ENCODE measurements at regions not wholly inside any gene's neighbourhood (a gene's known extent, or its start where the extent isn't known, plus 50 kb on each side); places are given as distances from the start of the nearest gene placed in this dataset.

- H4K5ac ChIP-seq (ENCODE audit: low read depth, low read length), result no peak overlapping the region
- H4K20me1 ChIP-seq (ENCODE audit: insufficient read depth, low read length), result no peaks in the 10 kb centered on the region
- H3K18ac ChIP-seq (ENCODE audit: low read depth, low read length), result no peak overlapping the region
Measured at GRCh38 chr20:33917831-33918525, 75.7 kb upstream of the RALY start.

More at GRCh38 chr20:33917831-33918525, 75.7 kb upstream of the RALY start:
- no peak overlapping the region for H2AFZ ChIP-seq (replicated peaks; ENCODE audit: low read length, poor library complexity)
- intact Hi-C loops (cut with micrococcal nuclease), result no loop called here
- H2AK5ac ChIP-seq (ENCODE audit: low read depth, low read length), result no peak overlapping the region
- in situ Hi-C loops (cut with MboI; ENCODE audit: low sequenced_read_pairs), result no loop called here
- dilution Hi-C loops (cut with HindIII; ENCODE audit: low sequenced_read_pairs, unreplicated experiment), result no loop called here
- H2BK5ac ChIP-seq (ENCODE audit: low read depth, low read length, poor library complexity, severe bottlenecking), result no peak overlapping the region
- ChIA-PET POLR2A (ENCODE audit: unreplicated experiment) (no interaction called here), CTCF (no interaction called here)
- H3K9ac ChIP-seq (ENCODE audit: low read depth, low read length), result no peak overlapping the region
- no peaks in the 10 kb centered on the region for H3K9me3 ChIP-seq (ENCODE audit: control insufficient read depth, insufficient read depth, low read length)
- no peak for DNase-seq
- H2BK15ac ChIP-seq (ENCODE audit: low read depth, low read length), result no peak overlapping the region
- H4K8ac ChIP-seq (ENCODE audit: low read depth in 2 of 2, low read length in 2 of 2), result no peak overlapping the region
- H3K14ac ChIP-seq (replicated peaks; ENCODE audit: low read depth, low read length), result no peak overlapping the region
- H2AK9ac ChIP-seq (replicated peaks; ENCODE audit: low read depth, low read length, poor library complexity), result no peak overlapping the region
- H3K4me3 ChIP-seq (ENCODE audit: insufficient read depth, low read depth, low read length), result no peak overlapping the region
- no peak overlapping the region for H2BK120ac ChIP-seq (ENCODE audit: low read depth, low read length)
- BruUV-seq (replicated peaks), result no TSS peak
- H3K79me1 ChIP-seq (ENCODE audit: low read depth in 1 of 2, low read length in 2 of 2), result no peaks in the 10 kb centered on the region
- H3K4me1 ChIP-seq (ENCODE audit: control insufficient read depth, insufficient read depth, low read length), result no peaks in the 10 kb centered on the region; the same call in 1 of the 2 replicates
- H3K27ac ChIP-seq (ENCODE audit: insufficient read depth, low read length), result no peak overlapping the region
- H3K36me3 ChIP-seq (ENCODE audit: control insufficient read depth, insufficient read depth, low read length), result no peaks in the 10 kb centered on the region
- ATAC-seq (ENCODE audit: low read depth), result no peak
- H3K23ac ChIP-seq (ENCODE audit: low read depth, low read length), result no peak overlapping the region
- peaks cover 8% of the 10 kb centered on the region for H3K27me3 ChIP-seq (ENCODE audit: control insufficient read depth, insufficient read depth, low read length)
- H2BK20ac ChIP-seq (ENCODE audit: low read depth, low read length), result no peak overlapping the region
- H3K4ac ChIP-seq (ENCODE audit: low read depth, low read length), result no peak overlapping the region
- H3K56ac ChIP-seq (ENCODE audit: extremely low read depth, insufficient read depth, low read length), result no peak overlapping the region
- no peak overlapping the region for H4K91ac ChIP-seq (ENCODE audit: insufficient read depth, low read depth, low read length)
- no peak overlapping the region for H3K4me2 ChIP-seq (ENCODE audit: low read depth, low read length)
- WGBS, 2 experiments (ENCODE audit: extremely low coverage in 2 of 2, insufficient read length in 1 of 2), result 83% methylated on average over 2 of the region's 6 CpGs; no CpG with 5 or more reads in 1 of the 2 experiments
- no peaks in the 10 kb centered on the region; the same call in 1 of the 2 replicates for H3K9me1 ChIP-seq (ENCODE audit: insufficient read depth, low read length)
- TF ChIP-seq NFE2L2 (IDR thresholded peaks at IDR 0.05; ENCODE audit: low read depth, low read length) (no peak), BHLHE40 (IDR thresholded peaks at IDR 0.05; ENCODE audit: low read depth, low read length) (no peak), MAFK (IDR thresholded peaks at IDR 0.05; ENCODE audit: low read depth, low read length) (no peak), RCOR1 (IDR thresholded peaks at IDR 0.05; ENCODE audit: insufficient replicate concordance, low read length) (no peak), CEBPB (IDR thresholded peaks at IDR 0.05; ENCODE audit: low read depth, low read length) (no peak)
